ENCODE measurements at regions not wholly inside any gene's neighbourhood (a gene's known extent, or its start where the extent isn't known, plus 50 kb on each side); places are given as distances from the start of the nearest gene placed in this dataset.

DNA sequence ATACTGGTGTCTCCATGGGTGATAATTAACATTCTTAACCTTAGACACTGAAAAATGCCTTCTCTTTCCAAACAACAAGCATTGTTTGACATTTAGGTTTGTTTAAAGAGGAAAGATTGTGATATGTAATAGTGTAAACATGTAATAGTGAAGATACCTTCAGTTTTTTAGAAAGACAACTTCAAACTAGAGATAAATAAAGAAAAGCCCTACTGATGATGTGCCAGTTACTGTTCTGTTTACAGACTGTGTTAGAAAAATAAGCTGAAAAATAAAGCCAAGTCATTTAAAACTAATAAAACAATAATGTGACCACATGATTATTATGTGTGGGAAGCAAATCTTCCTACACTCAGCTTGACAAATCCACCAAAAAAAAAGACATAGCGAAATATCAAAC, 2035.3 kb upstream of the TENM3 start:
- Histone ChIP-seq H3K9me3 (ENCODE audit: severe bottlenecking) (no peaks in the 10 kb centered on the region), H3K27me3 (ENCODE audit: insufficient read depth, low read depth, severe bottlenecking) (no peaks in the 10 kb centered on the region), H3K4me3 (ENCODE audit: low read depth, low read length) (no peak overlapping the region), H3K27ac (no peak overlapping the region), H3K36me3 (no peaks in the 10 kb centered on the region)
- TF ChIP-seq, protein P1, sequence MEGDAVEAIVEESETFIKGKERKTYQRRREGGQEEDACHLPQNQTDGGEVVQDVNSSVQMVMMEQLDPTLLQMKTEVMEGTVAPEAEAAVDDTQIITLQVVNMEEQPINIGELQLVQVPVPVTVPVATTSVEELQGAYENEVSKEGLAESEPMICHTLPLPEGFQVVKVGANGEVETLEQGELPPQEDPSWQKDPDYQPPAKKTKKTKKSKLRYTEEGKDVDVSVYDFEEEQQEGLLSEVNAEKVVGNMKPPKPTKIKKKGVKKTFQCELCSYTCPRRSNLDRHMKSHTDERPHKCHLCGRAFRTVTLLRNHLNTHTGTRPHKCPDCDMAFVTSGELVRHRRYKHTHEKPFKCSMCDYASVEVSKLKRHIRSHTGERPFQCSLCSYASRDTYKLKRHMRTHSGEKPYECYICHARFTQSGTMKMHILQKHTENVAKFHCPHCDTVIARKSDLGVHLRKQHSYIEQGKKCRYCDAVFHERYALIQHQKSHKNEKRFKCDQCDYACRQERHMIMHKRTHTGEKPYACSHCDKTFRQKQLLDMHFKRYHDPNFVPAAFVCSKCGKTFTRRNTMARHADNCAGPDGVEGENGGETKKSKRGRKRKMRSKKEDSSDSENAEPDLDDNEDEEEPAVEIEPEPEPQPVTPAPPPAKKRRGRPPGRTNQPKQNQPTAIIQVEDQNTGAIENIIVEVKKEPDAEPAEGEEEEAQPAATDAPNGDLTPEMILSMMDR (IDR thresholded peaks at IDR 0.05; ENCODE audit: low read depth, low read length) = no peak
- DNase-seq = no peak

DNA sequence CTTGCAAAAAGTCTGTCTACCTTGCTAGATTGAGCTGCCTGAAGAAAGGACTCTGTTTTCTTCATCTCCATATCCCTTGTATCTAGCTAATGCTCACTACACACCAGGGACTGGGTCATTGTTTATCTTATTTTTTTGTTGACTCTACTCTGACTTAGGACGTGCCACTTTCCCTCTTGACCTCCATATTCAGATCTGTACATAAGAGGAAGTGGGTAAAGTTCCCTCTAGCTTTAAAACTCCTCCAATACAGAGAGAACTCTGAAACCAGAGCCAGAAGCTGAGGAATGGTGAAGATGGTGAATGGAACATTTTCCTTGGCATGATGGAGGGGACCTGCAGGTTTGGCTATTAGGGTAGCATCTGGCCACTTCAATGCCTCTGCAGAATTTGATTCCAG, 2026.1 kb upstream of the TENM3 start:
- no peaks in the 10 kb centered on the region for H3K27me3 ChIP-seq (ENCODE audit: insufficient read depth, low read depth, severe bottlenecking)
- H3K9me3 ChIP-seq (ENCODE audit: severe bottlenecking) = no peaks in the 10 kb centered on the region
- no peak for DNase-seq
- H3K27ac ChIP-seq = no peak overlapping the region
- no peak overlapping the region for H3K4me3 ChIP-seq (ENCODE audit: low read depth, low read length)
- TF ChIP-seq, protein P1 (IDR thresholded peaks at IDR 0.05; ENCODE audit: low read depth, low read length) = no peak
- no peaks in the 10 kb centered on the region for H3K36me3 ChIP-seq

DNA sequence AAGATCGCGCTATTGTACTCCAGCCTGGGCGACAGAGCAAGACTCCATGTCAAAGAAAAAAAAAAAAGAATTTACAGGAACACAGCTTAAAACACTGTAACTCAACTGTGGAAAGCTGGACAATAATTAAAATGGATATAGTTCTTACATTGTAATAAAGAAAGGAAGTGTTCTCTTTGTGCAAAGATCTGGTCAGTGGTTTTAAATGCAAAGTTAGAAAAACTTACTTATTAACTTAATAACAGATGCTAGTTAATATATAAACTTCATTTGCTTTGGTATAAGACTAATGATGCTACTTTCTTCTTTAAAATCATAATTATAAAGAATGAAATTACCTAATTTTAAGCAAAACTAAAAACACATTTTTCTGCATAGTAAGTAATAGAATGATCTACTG, 2024.1 kb upstream of the TENM3 start:
- no peak for DNase-seq
- H3K27ac ChIP-seq = no peak overlapping the region
- H3K36me3 ChIP-seq = no peaks in the 10 kb centered on the region
- TF ChIP-seq, protein P1 (IDR thresholded peaks at IDR 0.05; ENCODE audit: low read depth, low read length) = no peak
- no peak overlapping the region for H3K4me3 ChIP-seq (ENCODE audit: low read depth, low read length)
- H3K27me3 ChIP-seq (ENCODE audit: insufficient read depth, low read depth, severe bottlenecking) = no peaks in the 10 kb centered on the region
- no peaks in the 10 kb centered on the region for H3K9me3 ChIP-seq (ENCODE audit: severe bottlenecking)

DNA sequence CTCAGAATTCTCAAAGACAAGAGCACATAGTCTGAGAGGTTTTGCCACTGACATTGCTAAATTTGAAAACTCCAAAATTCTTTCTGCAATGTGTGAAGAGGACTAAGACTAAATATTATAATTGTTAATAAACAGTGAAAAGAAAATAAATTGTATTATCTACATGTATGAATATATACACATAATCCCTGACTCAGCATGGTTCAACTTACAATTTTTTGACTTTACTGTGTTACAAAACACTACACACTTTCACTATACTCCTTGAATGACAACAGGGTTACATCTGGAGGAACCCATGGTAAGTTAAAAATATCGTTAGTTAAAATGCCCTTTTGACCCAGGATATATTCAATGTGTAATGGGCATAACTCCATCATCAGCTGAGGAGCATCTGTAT, 2017.2 kb upstream of the TENM3 start:
- H3K9me3 ChIP-seq (ENCODE audit: severe bottlenecking) = no peaks in the 10 kb centered on the region
- TF ChIP-seq, protein P1 (IDR thresholded peaks at IDR 0.05; ENCODE audit: low read depth, low read length) = no peak
- no peak overlapping the region for H3K4me3 ChIP-seq (ENCODE audit: low read depth, low read length)

DNA sequence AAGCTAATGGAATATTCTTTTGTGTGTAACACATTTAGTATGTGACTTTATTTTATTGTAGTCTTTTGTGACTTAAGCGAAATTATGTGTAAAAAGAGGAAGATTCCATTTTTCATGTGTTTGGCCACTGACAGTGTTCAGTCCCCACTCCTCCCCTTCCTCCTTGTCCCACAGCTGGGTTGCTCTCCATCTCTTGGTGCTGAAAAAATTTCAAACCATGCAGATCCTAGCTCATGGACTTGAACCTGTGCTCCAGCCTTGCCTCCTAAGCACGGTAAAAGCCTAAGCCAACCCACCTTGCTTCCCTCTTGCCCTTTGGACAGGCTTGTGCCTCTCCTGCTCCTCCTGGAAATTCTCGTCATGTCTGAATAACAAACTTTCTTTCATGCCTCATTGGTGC, 2008.5 kb upstream of the TENM3 start:
- TF ChIP-seq, protein P1 (IDR thresholded peaks at IDR 0.05; ENCODE audit: low read depth, low read length) = no peak

More for the DNA sequence above, 2017.2 kb upstream of the TENM3 start:
- H3K27me3 ChIP-seq (ENCODE audit: insufficient read depth, low read depth, severe bottlenecking) = no peaks in the 10 kb centered on the region
- no peak for DNase-seq
- no peak overlapping the region for H3K27ac ChIP-seq
- H3K36me3 ChIP-seq = no peaks in the 10 kb centered on the region

DNA sequence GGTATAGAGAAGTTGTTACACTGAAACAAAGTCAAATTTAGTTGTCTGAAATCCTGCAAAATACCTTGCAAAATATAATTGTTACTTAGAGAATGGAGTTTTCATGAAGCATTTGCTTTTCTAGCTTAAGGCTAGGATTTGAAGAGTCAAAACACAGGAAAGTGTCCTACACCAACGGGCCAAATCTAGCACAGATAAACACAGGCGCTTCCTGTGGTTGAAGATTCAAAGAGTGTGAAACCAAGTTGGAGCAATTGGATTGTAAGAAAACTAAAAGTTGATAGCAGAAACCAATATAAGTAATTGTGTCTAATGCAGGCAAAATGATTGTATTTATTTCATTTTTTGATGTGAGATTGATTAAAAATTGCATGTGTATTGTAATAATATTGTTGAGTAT, 2002.5 kb upstream of the TENM3 start:
- Histone ChIP-seq H3K9me3 (ENCODE audit: severe bottlenecking) (no peaks in the 10 kb centered on the region), H3K4me3 (ENCODE audit: low read depth, low read length) (no peak overlapping the region), H3K27me3 (ENCODE audit: insufficient read depth, low read depth, severe bottlenecking) (no peaks in the 10 kb centered on the region), H3K36me3 (no peaks in the 10 kb centered on the region), H3K27ac (no peak overlapping the region)
- no peak for DNase-seq
- TF ChIP-seq, protein P1 (IDR thresholded peaks at IDR 0.05; ENCODE audit: low read depth, low read length) = no peak

More for the DNA sequence above, 2008.5 kb upstream of the TENM3 start:
- H3K27me3 ChIP-seq (ENCODE audit: insufficient read depth, low read depth, severe bottlenecking) = no peaks in the 10 kb centered on the region
- no peak overlapping the region for H3K4me3 ChIP-seq (ENCODE audit: low read depth, low read length)
- DNase-seq = no peak
- H3K27ac ChIP-seq = no peak overlapping the region
- no peaks in the 10 kb centered on the region for H3K36me3 ChIP-seq
- H3K9me3 ChIP-seq (ENCODE audit: severe bottlenecking) = no peaks in the 10 kb centered on the region
